Activated CD4-positive, alpha-beta T cell treated with anti-CD3 and anti-CD28 coated beads, Interleukin-2, amount 50 U/mL, for 48 hours (primary cell): ENCODE measurements at regions not wholly inside any gene's neighbourhood (a gene's known extent, or its start where the extent isn't known, plus 50 kb on each side); places are given as distances from the start of the nearest gene placed in this dataset.
"Not testable (repeated sequence)": the region's sequence is repeated elsewhere in the genome, so short reads cannot be mapped to it uniquely, and the experiment has no call there.

Experiments
- DNase-seq, 2 experiments: peaks; one replicate each; pipeline ENCODE4 v3.0.0-alpha.2; 2020

DNA sequence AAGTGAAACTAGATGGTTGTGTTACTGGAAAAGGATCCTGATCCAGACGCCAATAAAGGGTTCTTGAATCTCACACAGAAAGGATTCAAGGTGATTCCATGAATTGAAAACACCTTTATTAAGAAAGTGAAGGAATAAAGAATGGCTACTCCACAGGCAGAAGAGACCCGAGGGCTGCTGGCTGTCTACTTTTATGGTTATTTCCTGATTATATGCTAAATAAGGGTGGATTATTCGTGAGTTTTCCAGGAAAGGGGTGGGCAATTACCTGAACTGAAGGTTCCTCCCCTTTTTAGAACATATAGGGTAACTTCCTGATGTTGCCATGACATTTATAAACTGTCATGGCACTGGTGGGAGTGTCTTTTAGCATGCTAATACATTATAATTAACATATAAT is 50.9 kb upstream of the WARS2 start:
- no peak for DNase-seq

DNA sequence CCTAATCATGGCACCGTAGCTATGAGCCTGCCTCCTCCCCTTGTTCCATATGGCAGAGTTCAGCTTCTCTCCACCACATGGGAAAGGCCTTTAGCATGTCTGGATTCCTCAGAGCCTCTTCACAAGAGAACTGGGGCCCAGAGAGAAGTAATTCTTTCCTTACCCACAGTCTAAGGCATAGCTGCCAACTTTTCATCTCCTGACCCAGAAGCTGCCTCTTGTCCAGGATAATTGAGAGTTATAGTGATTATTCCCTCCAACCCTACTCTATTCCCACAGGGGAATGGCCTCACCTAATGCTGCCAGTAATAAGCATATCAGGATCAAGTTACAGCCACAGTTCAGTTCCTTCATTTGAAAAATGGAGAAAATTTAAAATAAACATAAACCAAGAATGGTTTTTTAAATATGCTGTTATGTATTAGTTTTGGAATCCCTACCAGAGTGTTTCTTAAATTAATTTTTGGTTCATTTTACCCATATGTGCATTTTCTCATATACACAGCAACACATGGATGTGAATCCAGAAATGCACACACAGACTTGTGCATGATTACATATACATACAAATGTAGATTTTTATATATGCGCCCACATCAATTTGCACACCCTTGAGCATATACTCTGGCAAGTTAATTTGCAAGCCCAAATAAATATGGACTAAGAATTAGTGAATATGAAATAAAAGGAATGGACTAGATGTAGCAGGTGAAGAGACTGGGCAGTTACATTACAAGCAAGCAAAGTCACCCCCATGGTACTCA is 63.9 kb upstream of the WARS2 start:
- DNase-seq = no peak

DNA sequence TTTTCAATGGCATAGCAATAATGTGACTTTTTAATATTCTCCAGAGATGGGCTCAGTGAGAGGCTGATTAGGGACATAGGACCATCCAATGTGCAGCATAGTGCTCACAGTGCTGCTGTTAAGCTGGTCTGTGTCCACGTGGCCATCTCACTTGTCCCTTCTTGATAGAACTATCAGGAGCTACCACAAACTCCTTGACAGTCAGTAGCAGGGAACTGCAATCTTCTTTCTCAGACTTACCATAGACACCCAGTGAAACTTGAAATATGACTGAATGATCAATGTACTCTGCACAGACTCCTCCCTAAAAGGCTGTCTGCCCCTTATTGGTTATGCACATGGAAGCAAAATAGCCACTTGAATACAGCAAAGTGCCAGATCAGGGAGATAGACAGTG is 64.5 kb upstream of the WARS2 start:
- DNase-seq = no peak

DNA sequence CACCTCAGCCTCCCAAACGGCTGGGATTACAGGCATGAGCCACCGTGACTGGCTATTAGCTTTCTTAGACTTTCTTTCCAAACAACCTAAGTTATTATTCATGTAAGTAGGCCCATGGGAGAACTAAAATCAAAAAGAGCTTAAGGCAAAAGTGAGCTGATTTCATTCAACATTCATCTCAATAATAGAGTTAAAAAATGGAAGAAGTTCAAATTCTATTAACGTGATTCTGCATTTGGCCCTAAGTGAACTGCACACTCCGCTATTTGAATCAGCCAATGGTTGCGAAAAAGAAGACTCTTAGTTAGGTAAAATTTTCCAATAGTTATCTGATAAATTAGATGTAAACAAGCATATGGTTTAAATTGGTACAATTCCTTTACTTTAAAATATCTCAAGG is 68.6 kb upstream of the WARS2 start:
- no peak for DNase-seq

DNA sequence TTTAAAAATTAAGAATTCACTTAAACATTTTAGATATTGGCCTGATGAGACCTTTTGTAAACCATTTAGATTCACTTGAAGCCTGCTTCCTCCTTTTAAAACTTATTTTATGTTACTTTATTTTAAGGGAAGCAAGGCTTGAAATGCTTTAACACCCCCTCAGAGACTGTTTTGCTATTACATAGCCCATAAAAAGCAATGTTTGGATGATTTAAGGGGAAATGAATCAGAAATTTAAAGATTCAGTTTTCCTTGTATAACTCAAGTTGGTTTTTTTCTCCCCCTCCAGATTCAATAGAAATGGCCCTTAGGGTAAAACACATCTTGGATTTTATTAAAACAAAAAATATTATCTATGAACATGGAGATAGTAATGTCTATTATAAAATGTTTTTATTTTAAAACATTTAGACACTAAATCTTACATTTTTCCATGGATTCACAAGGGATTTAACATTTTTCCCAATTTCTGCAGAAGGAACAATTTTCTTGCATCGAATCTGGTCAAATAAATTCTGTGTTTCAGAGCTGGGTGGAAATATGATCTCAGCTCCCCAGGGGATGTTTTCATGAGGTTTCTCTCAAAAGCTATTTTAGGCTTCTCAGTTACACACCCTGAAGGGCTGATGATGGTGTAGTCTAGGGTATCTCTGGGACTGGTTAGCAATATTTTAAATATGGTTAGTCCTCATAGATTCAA is 69.3 kb upstream of the WARS2 start:
- DNase-seq = no peak

DNA sequence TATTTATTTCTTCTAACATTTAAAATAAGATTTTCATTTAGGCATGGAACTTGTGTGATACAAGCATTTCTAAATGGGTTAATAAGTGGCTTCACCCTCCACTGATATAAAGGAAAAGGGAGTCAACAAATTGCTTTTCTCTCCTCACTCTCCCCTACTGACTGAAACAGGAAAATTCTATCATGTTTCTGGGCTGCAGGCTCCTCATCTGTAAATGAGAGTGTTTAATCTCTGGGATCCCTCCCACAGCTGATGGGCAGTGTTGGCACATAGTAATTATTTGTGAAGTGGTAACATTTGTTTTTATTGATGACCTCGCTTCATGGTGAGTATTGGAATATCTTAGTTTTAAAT is 69.8 kb upstream of the WARS2 start:
- no peak for DNase-seq

DNA sequence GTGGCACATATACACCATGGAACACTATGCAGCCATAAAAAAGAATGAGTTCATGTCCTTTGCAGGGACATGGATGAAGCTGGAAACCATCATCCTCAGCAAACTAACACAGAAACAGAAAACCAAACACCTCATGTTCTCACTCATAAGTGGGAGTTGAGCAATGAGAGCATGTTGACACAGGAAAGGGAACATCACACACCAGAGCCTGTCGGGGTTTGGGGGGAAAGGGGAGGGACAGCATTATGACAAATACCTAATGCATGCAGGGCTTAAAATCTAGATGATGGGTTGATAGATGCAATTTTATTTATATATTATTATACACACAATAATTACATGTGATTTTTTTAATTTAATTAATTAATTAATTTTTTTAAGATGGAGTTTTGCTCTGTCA is 72.8 kb upstream of the WARS2 start:
- not testable (repeated sequence) for DNase-seq

DNA sequence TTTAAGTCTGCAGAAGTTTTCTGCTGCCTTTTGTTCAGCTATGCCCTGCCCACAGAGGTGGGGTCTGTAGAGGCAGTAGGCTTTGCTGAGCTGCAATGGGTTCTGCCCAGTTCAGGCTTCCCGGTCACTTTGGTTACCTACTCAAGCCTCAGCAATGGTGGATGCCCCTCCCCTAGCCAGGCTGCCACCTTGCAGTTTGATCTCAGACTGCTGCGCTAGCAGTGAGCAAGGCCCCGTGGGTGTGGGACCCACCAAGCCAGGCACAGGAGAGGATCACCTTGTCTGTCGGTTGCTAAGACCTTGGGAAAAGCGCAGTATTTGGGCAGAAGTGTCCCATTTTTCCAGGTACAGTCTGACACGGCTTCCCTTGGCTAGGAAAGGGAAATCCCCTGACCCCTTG is 74.5 kb upstream of the WARS2 start:
- DNase-seq = not testable (repeated sequence)

DNA sequence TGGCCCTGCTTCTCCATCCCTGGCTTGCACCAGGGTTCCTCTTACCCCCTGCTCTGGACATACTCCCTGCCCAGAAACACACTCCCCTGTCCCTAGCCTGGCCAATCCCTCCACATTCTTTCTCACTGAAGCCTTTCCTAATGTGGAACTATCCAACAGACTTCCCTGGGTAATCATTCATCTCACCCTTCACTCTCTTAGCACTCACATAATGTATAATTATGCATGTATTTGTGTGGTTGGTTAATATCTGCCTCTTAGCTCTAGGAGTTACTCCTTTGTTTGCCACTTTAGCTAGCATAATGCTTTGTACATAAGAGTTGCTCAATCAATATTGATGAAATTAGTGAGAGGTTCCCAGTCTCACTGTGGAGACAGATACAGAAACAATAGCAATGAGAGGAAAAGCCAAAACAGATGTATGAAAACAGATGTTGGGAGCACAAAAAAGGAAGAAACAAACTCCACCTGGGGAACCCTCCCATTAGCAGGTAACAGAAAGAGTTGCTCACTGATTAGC is 76.9 kb upstream of the WARS2 start:
- DNase-seq = no peak

DNA sequence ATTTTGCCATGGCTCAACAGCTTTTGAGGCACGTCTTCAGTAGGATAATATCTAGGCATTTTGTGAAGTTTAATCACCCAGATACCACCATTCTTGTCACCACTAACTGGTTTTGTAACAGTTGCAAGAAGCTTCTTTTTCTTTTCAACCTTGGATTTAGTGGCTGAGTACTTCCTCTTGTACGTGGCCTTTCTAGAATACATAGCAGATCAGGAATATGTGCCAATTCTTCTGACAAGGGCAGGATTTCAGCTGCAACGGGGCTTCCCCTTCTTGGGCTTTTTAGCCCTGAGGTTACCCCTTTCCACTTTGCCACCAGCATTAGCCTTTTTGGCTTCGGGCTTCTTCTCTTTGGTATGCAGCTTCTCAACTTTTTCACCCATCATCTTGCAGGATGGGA is 79.3 kb upstream of the WARS2 start:
- no peak for DNase-seq

DNA sequence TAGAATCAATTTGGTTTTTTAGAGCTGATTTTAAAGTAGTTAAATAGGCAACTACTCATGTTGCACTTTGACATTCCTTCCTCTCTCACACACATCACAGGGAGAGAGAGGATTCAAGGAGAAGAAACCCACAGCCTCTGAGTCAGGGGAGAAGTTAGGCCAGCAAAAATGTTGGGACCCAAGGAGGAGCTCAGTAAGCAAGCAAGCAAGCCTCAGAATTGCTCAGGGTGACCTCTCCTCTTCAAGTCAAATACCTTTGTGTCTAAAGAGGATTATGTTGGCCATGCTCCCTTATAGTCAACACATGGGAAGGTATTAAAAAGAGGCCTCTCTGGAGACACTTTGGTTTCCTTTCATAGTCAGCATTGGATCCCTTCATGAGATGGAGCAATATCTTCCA is 80.5 kb upstream of the WARS2 start:
- no peak for DNase-seq

DNA sequence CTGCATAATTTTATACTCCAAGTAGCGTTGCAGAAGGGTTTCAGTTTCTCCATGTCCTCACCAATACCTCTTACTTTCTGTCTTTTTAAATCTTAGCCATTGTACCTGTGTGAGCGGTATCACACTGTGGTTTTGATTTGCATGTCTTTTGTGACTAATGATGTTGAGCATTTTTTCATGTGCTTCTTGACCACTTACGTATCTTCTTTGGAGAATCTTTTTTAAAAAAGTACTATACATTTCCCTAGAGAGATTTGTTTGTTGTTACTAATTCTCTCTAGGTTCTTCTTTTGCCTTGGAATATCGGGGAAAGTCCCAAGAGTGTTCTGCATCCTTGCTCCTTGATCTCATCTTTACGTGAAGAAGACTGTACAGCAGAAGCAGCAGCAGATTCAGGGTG is 81.8 kb upstream of the WARS2 start:
- DNase-seq = no peak

DNA sequence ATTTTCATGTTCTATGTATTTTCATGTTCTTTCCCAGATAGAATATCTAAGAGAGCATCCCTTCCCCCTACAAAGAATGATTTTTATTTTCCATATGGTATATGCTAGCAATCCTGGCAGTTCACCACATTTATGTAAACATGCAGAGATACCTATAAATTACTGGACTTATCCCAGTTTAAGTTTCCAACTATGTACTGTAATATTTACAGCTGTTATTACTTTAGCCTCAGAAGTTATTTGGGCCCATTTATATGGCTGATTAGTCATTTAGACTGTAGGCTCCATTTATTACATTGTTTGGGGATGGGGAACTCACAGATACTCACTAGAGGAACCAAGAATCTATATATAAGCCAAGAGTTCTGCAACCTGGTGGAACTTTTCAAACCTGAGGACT is 84.8 kb upstream of the WARS2 start:
- DNase-seq = no peak

DNA sequence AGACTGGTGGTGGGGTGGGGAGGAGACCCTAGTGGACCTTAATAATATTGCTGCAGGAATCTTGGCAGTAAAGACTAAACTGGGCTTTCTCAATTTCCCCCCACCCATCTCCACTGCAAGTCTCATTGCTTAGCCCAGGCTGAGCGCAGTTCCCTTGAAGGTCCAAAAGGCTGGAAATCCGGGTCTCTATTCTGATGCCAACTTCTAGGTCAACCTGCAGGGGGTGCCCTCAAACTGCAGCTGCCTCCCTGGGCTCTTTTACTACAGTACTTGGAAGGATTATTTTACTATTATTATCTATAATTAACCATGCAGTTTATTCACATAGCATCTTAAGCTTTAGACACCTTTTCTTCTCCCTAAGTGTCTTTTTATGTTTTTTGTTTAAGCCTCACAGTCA is 85.4 kb upstream of the WARS2 start:
- no peak for DNase-seq

DNA sequence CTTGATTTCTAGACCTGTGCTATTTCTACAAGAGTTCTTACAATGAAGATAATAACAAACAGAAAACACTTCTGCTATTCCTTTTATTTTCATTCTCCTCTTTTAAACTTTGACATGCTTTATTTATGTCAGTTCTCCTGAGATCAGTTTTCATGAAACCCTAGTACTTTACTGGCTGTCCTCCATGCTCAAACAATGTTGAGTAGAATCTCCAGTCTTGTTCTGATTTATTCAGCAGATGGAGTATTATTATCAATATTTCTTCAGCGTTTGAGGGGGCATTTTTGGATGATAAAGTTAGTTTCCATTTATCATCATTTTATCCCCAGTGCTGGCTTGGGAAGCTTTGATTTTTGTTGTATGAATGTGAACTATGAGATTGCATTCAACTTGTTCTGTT is 85.9 kb upstream of the WARS2 start:
- DNase-seq = no peak

DNA sequence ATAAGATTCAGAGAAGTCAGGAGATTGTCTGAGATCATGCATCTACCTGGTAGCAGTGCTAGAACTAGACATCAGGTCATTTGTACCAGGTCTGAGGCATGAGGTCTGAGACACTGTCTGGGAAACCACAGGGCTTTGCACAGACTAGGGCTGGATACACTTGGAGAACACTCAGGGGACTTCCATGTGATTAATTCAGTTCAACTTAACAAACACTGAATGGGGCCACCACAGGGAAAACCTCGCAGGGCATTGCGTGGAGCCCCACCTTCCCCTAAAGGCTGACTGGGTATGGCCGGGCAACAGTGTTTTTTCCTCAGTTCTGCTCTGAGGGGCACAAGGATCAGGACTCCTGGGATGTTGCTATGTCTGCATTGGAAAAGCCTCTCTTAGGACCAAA is 86.5 kb upstream of the WARS2 start:
- no peak for DNase-seq

DNA sequence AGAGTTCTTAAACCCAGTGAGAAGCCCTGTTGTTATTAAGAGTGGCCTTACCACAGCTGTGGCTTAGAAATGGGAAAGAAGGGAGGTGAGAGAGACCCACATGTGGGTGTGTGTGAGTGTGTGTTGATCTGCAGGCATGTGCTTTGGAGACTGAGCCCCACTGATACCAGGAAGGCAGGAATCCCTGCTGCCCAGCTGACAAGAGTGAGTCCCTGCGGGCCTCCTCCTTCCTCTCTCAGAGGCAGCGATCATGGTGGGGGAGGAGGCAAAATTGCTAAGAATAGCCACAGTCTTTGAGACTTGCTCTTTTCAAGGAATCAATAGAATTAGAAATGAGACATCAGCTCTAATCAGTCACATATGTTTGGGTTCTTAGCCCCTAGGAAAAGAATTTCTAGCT is 87.0 kb upstream of the WARS2 start:
- DNase-seq = no peak

DNA sequence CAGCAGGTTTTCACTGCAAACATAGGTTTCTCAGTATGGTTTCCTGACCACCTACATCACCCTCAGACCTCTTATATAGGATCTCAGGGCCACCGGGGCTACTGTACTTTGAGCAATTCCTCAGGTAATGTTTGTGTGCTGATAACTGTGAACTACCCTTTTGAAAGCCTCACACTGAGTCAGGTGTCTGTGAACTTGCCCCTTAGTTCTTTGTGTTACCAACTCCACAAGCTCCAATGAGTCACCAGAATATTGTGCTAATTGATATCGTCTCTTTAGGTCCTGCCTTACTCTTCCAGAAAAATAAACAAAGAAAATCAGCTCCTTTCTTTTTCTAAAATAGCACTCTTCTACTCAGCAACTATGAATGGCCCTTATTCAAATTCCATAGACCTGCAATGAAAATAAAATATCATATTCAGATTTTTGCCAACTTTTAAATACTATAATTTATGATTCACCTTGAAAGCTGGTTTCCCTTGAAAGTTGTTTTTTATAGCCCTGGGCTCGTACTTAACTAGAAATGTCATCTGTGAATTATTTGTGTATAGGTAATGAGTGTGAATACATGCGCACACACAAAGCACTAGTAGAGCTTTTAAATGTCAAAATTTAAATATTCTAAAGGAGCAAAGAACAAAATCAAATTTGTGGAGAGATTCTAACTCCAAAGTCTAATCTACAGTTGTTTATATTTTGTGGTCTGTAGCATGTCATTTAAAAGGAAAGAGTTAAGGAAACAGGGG is 88.1 kb upstream of the WARS2 start:
- no peak for DNase-seq

DNA sequence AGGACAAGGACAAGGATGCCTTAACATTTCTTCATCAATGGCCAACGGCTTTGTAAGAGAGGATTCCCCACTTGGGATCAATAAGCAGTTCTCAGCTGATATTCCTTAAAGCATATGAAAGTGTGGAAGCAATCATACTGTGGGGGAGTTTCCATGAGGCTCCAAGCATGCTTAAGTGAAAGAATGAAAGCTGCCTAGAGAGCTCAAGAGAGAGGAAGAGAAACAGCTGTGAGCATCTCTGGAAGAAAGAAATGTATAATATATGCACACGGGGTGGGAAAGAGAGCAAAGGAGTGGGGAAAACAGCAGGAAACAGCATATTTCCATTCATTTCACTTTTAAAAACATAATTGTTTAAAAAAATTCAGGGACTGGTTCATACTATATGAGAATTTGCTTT is 94.7 kb upstream of the WARS2 start:
- no peak for DNase-seq

DNA sequence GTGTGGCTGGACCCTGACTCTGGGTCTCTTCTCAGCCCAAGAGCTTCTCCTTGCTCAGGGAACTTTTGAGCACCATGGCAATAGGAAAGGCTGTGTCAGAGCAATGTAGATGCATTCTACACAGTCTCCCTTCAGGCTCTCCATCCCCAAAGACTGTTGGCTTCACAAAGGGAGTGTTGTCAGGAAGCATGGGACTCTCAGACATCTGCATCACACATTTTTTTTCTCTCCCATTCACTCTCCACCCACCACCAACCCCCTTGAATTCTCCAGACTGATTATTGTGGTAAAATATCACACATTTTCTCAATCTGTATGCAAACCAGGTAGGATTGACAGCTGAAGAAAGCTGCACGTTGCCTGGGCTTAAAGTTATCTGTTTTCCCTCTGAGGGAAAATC is 105.4 kb upstream of the WARS2 start:
- no peak for DNase-seq

DNA sequence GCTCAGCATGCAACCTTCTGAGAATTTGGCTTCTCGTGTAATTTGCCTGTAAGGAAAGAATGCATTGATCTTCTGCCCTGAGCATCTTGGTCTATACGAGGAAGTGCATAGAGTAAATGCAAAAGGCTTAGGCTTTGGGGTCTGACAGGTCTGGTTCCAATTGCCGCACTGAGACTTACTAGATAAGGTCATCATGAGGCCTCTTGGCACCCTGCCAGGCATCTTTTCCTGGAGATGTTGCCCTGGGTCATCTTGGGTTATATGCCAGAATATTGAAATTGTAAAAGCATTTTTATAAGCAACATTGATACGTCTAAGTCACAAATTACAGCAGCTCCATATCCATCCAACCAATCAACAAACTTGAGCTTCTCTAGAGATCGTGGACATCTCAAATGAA is 108.8 kb upstream of the WARS2 start:
- no peak for DNase-seq

DNA sequence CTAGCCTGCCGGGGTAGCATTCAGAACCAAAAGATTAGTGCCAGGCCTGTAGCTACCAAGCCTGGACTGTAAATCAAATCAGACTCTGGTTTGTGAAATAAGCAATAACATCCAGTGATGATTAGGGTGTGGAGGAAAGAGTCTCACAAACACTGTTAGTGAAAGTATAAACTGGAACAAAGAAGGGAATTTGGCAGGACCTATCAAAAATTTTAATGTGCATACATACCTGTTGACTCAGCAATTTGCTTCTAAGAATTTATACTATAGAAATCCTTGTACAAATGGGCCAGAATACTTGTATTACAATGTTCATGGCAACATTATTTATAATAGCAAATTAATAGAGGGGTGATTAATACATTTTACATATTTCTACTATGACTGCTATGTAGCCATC is 109.8 kb upstream of the WARS2 start:
- DNase-seq = no peak

DNA sequence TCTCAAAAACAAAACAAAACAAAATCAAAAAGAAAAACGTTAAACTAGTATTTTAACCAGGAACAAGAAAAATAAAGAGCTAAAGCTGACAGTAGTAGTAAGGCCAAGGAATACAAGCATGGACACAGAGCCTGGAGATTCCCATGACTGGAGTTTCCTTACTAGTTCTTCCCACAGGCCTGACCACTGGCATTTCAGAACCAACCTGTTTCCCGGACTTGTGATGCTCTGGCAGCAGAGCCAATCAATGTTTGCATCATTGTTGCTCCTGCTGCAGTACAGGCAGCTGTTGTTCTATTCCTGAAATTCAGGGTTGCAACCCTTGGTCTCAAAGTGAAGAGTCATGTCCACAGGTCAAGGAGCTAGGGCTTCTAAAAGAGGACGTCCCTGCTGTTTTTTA is 111.3 kb upstream of the WARS2 start:
- DNase-seq = no peak

DNA sequence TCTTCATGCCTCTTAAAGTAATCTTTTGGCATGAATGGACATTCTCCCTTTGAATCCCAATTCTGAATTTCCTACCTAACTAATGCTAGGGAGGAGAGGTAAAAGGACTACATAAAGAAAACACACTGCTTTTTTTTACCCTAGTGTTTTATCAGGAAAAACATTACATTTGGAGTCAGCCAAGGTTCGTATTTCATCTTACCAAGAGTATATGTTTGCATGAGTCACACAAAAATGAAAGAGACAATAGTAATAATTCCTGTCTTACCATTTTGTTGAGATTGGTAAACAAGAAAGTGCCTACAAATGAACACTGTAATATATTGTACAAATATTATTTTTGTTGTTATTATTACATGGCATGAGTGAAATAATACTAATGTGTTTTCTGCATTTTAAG is 112.9 kb upstream of the WARS2 start:
- DNase-seq = no peak
